Ramos (cell line): ENCODE measurements at regions not wholly inside any gene's neighbourhood (a gene's known extent, or its start where the extent isn't known, plus 50 kb on each side); places are given as distances from the start of the nearest gene placed in this dataset.
"Not testable (repeated sequence)": the region's sequence is repeated elsewhere in the genome, so short reads cannot be mapped to it uniquely, and the experiment has no call there.

ENCODE experiments used
- in situ Hi-C: fragments of 300-500 bp; cut with MboI; formaldehyde crosslinking; loops from one replicate; pipeline ENCODE4 v1.14.3; 2022; ENCODE audit warnings: low sequenced_read_pairs; ENCODE audit not compliant: unreplicated experiment

- in situ Hi-C loops = no loop called here
These were observed 110.8 kb downstream of the RFPL4B start for GRCh38 chr6:112457886-112458285.

GRCh38 chr6:112459758-112460304 is 112.7 kb downstream of the RFPL4B start:
- in situ Hi-C loops = no loop called here

GRCh38 chr6:112464901-112465665 is 118.0 kb downstream of the RFPL4B start:
- in situ Hi-C loops = no loop called here

- in situ Hi-C loops = no loop called here
These were observed 119.4 kb downstream of the RFPL4B start for GRCh38 chr6:112466373-112467151.

GRCh38 chr6:112468359-112468758 is 121.2 kb downstream of the RFPL4B start:
- in situ Hi-C loops = no loop called here

- in situ Hi-C loops = no loop called here
These were observed 122.2 kb downstream of the RFPL4B start for GRCh38 chr6:112469306-112469705.

GRCh38 chr6:112470376-112470775 is 123.2 kb downstream of the RFPL4B start:
- in situ Hi-C loops = no loop called here

- in situ Hi-C loops = no loop called here
These were observed 123.8 kb downstream of the RFPL4B start for GRCh38 chr6:112470950-112471349.

GRCh38 chr6:112475083-112475482 is 128.0 kb downstream of the RFPL4B start:
- in situ Hi-C loops = no loop called here

- in situ Hi-C loops = no loop called here
These were observed 130.0 kb downstream of the RFPL4B start for GRCh38 chr6:112477125-112477524.

GRCh38 chr6:112478036-112478435 is 130.9 kb downstream of the RFPL4B start:
- in situ Hi-C loops = no loop called here

GRCh38 chr6:112479975-112480374 is 132.8 kb downstream of the RFPL4B start:
- in situ Hi-C loops = not testable (repeated sequence)

- in situ Hi-C loops = no loop called here
These were observed 133.4 kb downstream of the RFPL4B start for GRCh38 chr6:112480553-112480952.

GRCh38 chr6:112481211-112481610 is 134.1 kb downstream of the RFPL4B start:
- in situ Hi-C loops = no loop called here

GRCh38 chr6:112482373-112482772 is 135.2 kb downstream of the RFPL4B start:
- in situ Hi-C loops = no loop called here

GRCh38 chr6:112485120-112485826 is 138.1 kb downstream of the RFPL4B start:
- in situ Hi-C loops = no loop called here

- in situ Hi-C loops = no loop called here
These were observed 138.7 kb downstream of the RFPL4B start for GRCh38 chr6:112485827-112486212.

- in situ Hi-C loops = no loop called here
These were observed 139.3 kb downstream of the RFPL4B start for GRCh38 chr6:112486454-112486853.

GRCh38 chr6:112488238-112488637 is 141.1 kb downstream of the RFPL4B start:
- in situ Hi-C loops = no loop called here

GRCh38 chr6:112501705-112502104 is 154.6 kb downstream of the RFPL4B start:
- in situ Hi-C loops = no loop called here
